HG02938 (cell line): ENCODE measurements at regions not wholly inside any gene's neighbourhood (a gene's known extent, or its start where the extent isn't known, plus 50 kb on each side); places are given as distances from the start of the nearest gene placed in this dataset.
"Not testable (repeated sequence)": the region's sequence is repeated elsewhere in the genome, so short reads cannot be mapped to it uniquely, and the experiment has no call there.

Source experiments
- ATAC-seq: cut with Tn5 transposase; IDR thresholded peaks from one replicate; pipeline ENCODE4 v1.9.1; 2021; ENCODE audit warnings: mild to moderate bottlenecking, moderate library complexity; ENCODE audit not compliant: unreplicated experiment

- ATAC-seq = no peak
Observed at GRCh38 chr5:32842813-32843530, 131.9 kb downstream of the NPR3 start.

- no peak for ATAC-seq
Observed at GRCh38 chr5:32843531-32843895, 132.4 kb downstream of the NPR3 start.

GRCh38 chr5:32845171-32845570 lies 134.1 kb downstream of the NPR3 start:
- ATAC-seq = no peak

GRCh38 chr5:32848120-32848519 lies 137.0 kb downstream of the NPR3 start:
- no peak for ATAC-seq

- no peak for ATAC-seq
Observed at GRCh38 chr5:32848681-32849080, 137.6 kb downstream of the NPR3 start.

- ATAC-seq = no peak
Observed at GRCh38 chr5:32850817-32851496, 139.8 kb downstream of the NPR3 start.

GRCh38 chr5:32851559-32852173 lies 140.5 kb downstream of the NPR3 start:
- ATAC-seq = no peak

GRCh38 chr5:32852535-32852934 lies 141.4 kb downstream of the NPR3 start:
- ATAC-seq = no peak

- ATAC-seq = no peak
Observed at GRCh38 chr5:32852976-32853375, 141.9 kb downstream of the NPR3 start.

GRCh38 chr5:32854473-32854872 lies 143.4 kb downstream of the NPR3 start:
- ATAC-seq = no peak

GRCh38 chr5:32859211-32859641 lies 148.1 kb downstream of the NPR3 start:
- no peak for ATAC-seq

GRCh38 chr5:32865475-32865874 lies 154.4 kb downstream of the NPR3 start:
- ATAC-seq = no peak

- no peak for ATAC-seq
Observed at GRCh38 chr5:32866138-32866537, 155.0 kb downstream of the NPR3 start.

GRCh38 chr5:32869216-32869615 lies 158.1 kb downstream of the NPR3 start:
- ATAC-seq = no peak

GRCh38 chr5:32876791-32877190 lies 165.7 kb downstream of the NPR3 start:
- ATAC-seq = no peak

- ATAC-seq = not testable (repeated sequence)
Observed at GRCh38 chr5:32879364-32879763, 168.2 kb downstream of the NPR3 start.

GRCh38 chr5:32880796-32881195 lies 169.7 kb downstream of the NPR3 start:
- no peak for ATAC-seq

GRCh38 chr5:32887390-32887789 lies 176.3 kb downstream of the NPR3 start:
- no peak for ATAC-seq

- ATAC-seq = no peak
Observed at GRCh38 chr5:32889078-32889477, 178.0 kb downstream of the NPR3 start.

- ATAC-seq = no peak
Observed at GRCh38 chr5:32903613-32904012, 192.5 kb downstream of the NPR3 start.

GRCh38 chr5:32908641-32909040 lies 197.5 kb downstream of the NPR3 start:
- no peak for ATAC-seq

- no peak for ATAC-seq
Observed at GRCh38 chr5:32909207-32909606, 198.1 kb downstream of the NPR3 start.
